GM12872 (cell line): ENCODE measurements at regions not wholly inside any gene's neighbourhood (a gene's known extent, or its start where the extent isn't known, plus 50 kb on each side); places are given as distances from the start of the nearest gene placed in this dataset.

Source experiments
- CTCF ChIP-seq: IDR thresholded peaks from 3 replicates; pipeline ENCODE4 v1.5.1; 2011; ENCODE audit warnings: low read depth, mild to moderate bottlenecking, low read length, moderate library complexity; ENCODE audit not compliant: insufficient read depth

- no peak for TF ChIP-seq CTCF
These were observed 696.0 kb downstream of the ZNF385D start for GRCh38 chr3:21055015-21055414.

- no peak for TF ChIP-seq CTCF
These were observed 696.9 kb downstream of the ZNF385D start for GRCh38 chr3:21054064-21054463.

- no peak for TF ChIP-seq CTCF
These were observed 701.5 kb downstream of the ZNF385D start for GRCh38 chr3:21049334-21050062.

GRCh38 chr3:21043139-21043538, 707.9 kb downstream of the ZNF385D start:
- TF ChIP-seq CTCF: no peak

- TF ChIP-seq CTCF: no peak
These were observed 708.8 kb downstream of the ZNF385D start for GRCh38 chr3:21042184-21042583.

GRCh38 chr3:21041621-21042020, 709.4 kb downstream of the ZNF385D start:
- TF ChIP-seq CTCF: no peak

GRCh38 chr3:21036888-21037287, 714.1 kb downstream of the ZNF385D start:
- TF ChIP-seq CTCF: no peak
